Lower leg skin (tissue), 4 donors: ENCODE measurements at regions not wholly inside any gene's neighbourhood (a gene's known extent, or its start where the extent isn't known, plus 50 kb on each side); places are given as distances from the start of the nearest gene placed in this dataset.

ENCODE experiments used
- DNase-seq, 2 donors: peaks; one replicate each; pipeline ENCODE4 v3.0.0-alpha.2; 2019; ENCODE audit warnings: low spot score in 2 of 2
- H3K4me3 ChIP-seq: fragments of 200-600 bp; sonication (generic); 2 replicates; pipeline ENCODE4 v1.5.1; 2017; ENCODE audit warnings: mild to moderate bottlenecking, low read depth; ENCODE audit not compliant: poor library complexity, severe bottlenecking
- CTCF ChIP-seq, 3 donors: fragments of 450-650 bp; IDR thresholded peaks; one replicate each; pipeline ENCODE4 v1.5.1; 2016; ENCODE audit warnings: antibody characterized with exemption in 3 of 3, mild to moderate bottlenecking in 3 of 3, moderate library complexity in 2 of 3
- POLR2A ChIP-seq, 2 donors: fragments of 450-650 bp; IDR thresholded peaks; one replicate each; pipeline ENCODE4 v1.6.1; 2016 to 2017; ENCODE audit warnings: antibody characterized with exemption in 2 of 2, mild to moderate bottlenecking in 1 of 2, moderate library complexity in 1 of 2
- WGBS, 2 donors: methylation state at CpG; one replicate each; pipeline ENCODE4 v1.1.5; 2018; 5-methylcytosine and 5-hydroxymethylcytosine counted together
- intact Hi-C: fragments of 100-400 bp; cut with DNase I; formaldehyde crosslinking; loops from one replicate; pipeline ENCODE4 v1.15.0; 2023; ENCODE audit warnings: low total_unique reads

- TF ChIP-seq POLR2A (IDR thresholded peaks at IDR 0.05), result no peak
- no peak for TF ChIP-seq CTCF (IDR thresholded peaks at IDR 0.05)
- intact Hi-C loops, result no loop called here
- no peak for DNase-seq
- WGBS, 2 donors, result 84% methylated on average over 2 of the region's 2 CpGs
- H3K4me3 ChIP-seq, result no peak overlapping the region
Measured at GRCh38 chr6:111970426-111970825, 83.5 kb upstream of the CCN6 start.

GRCh38 chr6:111971181-111971841 lies 82.6 kb upstream of the CCN6 start:
- DNase-seq, result no peak
- no peak overlapping the region for H3K4me3 ChIP-seq
- intact Hi-C loops, result no loop called here
- TF ChIP-seq CTCF (IDR thresholded peaks at IDR 0.05), result no peak
- WGBS, 2 donors, result 80 to 81% methylated on average over 7 of the region's 7 CpGs

DNA sequence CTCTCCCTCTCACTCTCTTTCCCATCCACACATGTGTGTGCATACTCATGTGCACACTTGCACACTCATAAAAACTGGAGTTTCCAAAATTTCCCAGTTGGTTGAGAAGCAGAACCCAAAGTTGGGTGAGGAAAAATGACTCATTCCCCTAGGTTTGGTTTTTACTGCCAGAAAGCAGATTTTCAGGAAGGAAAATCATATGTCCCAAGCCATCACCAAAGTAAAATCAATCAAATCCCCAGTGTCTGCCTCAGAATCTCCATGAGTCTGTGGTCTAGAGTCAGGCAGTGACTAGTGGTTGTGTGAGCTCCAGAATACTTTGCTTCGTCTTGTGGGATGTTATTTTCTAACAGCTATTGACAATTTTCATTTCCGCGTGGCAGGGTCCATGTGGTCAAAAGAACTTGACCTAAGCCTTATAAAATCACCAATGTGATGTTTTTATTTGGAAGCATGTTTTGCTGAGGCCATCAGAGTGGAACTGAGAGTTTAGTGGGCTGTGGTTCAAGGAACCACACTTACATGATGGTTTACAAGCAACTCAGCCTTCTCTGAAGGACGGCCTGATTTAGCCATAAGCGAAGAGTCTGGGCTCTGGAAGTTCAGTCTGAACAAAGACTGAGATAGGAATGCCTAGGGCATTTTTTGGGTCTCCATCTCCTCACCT lies 81.9 kb upstream of the CCN6 start:
- 85 to 89% methylated on average over 5 of the region's 5 CpGs for WGBS, 2 donors
- DNase-seq, result no peak
- intact Hi-C loops, result no loop called here
- TF ChIP-seq CTCF (IDR thresholded peaks at IDR 0.05) (no peak), POLR2A (IDR thresholded peaks at IDR 0.05) (no peak)
- no peak overlapping the region for H3K4me3 ChIP-seq

GRCh38 chr6:111972745-111973117 lies 81.2 kb upstream of the CCN6 start:
- intact Hi-C loops, result no loop called here
- 79 to 80% methylated on average over 5 of the region's 5 CpGs for WGBS, 2 donors
- H3K4me3 ChIP-seq, result no peak overlapping the region
- TF ChIP-seq CTCF (IDR thresholded peaks at IDR 0.05) (no peak), POLR2A (IDR thresholded peaks at IDR 0.05) (no peak)
- no peak for DNase-seq

DNA sequence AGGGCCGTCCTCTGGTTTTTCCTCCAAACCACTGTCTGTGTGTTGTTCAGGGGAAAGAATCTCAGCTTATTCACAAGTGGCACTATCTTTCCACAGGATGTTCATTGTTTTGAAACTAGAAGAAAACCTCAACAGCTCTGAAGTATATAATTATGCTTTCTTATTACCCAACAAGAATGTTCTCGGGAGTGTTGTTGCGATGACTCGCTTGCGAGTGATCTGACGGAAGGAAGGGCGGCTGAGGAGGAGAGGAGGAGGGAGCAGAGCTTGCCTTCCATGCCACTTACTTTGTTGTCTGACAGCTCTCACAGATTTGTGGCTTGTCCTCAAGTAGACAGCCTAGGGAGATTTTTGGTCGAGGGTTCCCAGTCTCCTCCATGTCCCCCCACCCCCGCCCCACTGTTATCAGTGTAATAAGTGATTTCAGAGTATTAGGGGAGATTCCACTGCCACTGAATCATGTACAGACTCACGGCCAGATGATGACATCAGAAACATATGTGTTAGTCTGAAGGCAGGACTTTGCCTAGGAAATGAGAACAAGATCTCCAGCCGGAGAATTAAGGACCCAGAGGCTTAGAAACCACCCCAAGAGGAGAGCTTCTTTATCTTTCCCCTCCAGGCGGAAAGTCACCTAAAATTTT lies 80.7 kb upstream of the CCN6 start:
- 14 to 16% methylated on average over 12 of the region's 12 CpGs for WGBS, 2 donors
- intact Hi-C loops, result no loop called here
- H3K4me3 ChIP-seq, result no peak overlapping the region
- DNase-seq, result peak; percentile 67 to 87
- no peak for TF ChIP-seq CTCF (IDR thresholded peaks at IDR 0.05)
- no peak for TF ChIP-seq POLR2A (IDR thresholded peaks at IDR 0.05)
